Left colon (tissue), 2 donors: ENCODE measurements at regions not wholly inside any gene's neighbourhood (a gene's known extent, or its start where the extent isn't known, plus 50 kb on each side); places are given as distances from the start of the nearest gene placed in this dataset.

Experiments used
- ATAC-seq: fragments of 200-7000 bp; cut with Tn5 transposase; one replicate; pipeline ENCODE4 v1.9.1; 2020; ENCODE audit warnings: mild to moderate bottlenecking, moderate library complexity
- DNase-seq, 2 donors: peaks; one replicate each; pipeline ENCODE4 v3.0.0-alpha.2; 2020
- intact Hi-C, 2 donors: fragments of 100-400 bp; cut with DNase I in 1 of 2; cut with micrococcal nuclease in 1 of 2; formaldehyde crosslinking; loops; one replicate each; pipeline versions ENCODE4 v1.11.2 to v1.14.0; 2022; cut with DNase I, micrococcal nuclease
- donor health status: DM: no; HTN: no; CAD: no.
- donor health status: DM: yes; HTN: yes; CAD: no.

GRCh38 chr18:25962919-25963318, 127.5 kb downstream of the SS18 start:
- no peak for ATAC-seq

GRCh38 chr18:25962176-25962575, 128.2 kb downstream of the SS18 start:
- no peak for ATAC-seq
- intact Hi-C loops: no loop called here
- no peak for DNase-seq

More at GRCh38 chr18:25962919-25963318, 127.5 kb downstream of the SS18 start:
- intact Hi-C loops: no loop called here
- no peak for DNase-seq

GRCh38 chr18:25957017-25957416, 133.4 kb downstream of the SS18 start:
- intact Hi-C loops: no loop called here
- no peak for DNase-seq
- no peak for ATAC-seq

GRCh38 chr18:25953111-25953510, 137.3 kb downstream of the SS18 start:
- DNase-seq: no peak
- ATAC-seq: no peak
- intact Hi-C loops: no loop called here

GRCh38 chr18:25950321-25950720, 140.1 kb downstream of the SS18 start:
- intact Hi-C loops: no loop called here

GRCh38 chr18:25946540-25946939, 143.9 kb downstream of the SS18 start:
- DNase-seq: no peak
- intact Hi-C loops: no loop called here
- ATAC-seq: no peak

More at GRCh38 chr18:25950321-25950720, 140.1 kb downstream of the SS18 start:
- DNase-seq (no peak), ATAC-seq (no peak)

GRCh38 chr18:25935356-25935755, 155.1 kb downstream of the SS18 start:
- no peak for ATAC-seq
- DNase-seq: no peak
- intact Hi-C loops: no loop called here

- intact Hi-C loops: no loop called here
- ATAC-seq (no peak), DNase-seq (no peak)
These were observed 159.3 kb downstream of the SS18 start for GRCh38 chr18:25931126-25931525.

- intact Hi-C loops: no loop called here
- DNase-seq (no peak), ATAC-seq (no peak)
These were observed 160.6 kb downstream of the SS18 start for GRCh38 chr18:25929787-25930186.

GRCh38 chr18:25927830-25928229, 162.6 kb downstream of the SS18 start:
- intact Hi-C loops: no loop called here
- no peak for DNase-seq
- no peak for ATAC-seq

GRCh38 chr18:25923193-25923592, 167.2 kb downstream of the SS18 start:
- DNase-seq (no peak), ATAC-seq (no peak)
- intact Hi-C loops: no loop called here

- ATAC-seq (peak; percentile 66), DNase-seq (peak in 1 of 2 donors; percentile 27)
- intact Hi-C loops: no loop called here
These were observed 168.6 kb downstream of the SS18 start for GRCh38 chr18:25921677-25922421.

- ATAC-seq: no peak
- intact Hi-C loops: no loop called here
- no peak for DNase-seq
These were observed 174.5 kb downstream of the SS18 start for GRCh38 chr18:25915907-25916306.

GRCh38 chr18:25898965-25899364, 191.4 kb downstream of the SS18 start:
- DNase-seq: no peak
- no peak for ATAC-seq
- intact Hi-C loops: loop anchor here in 1 of 2 donors (10.0 kb wide), 1 partner anchor 1014 kb away; no protein-coding TSS in a partner anchor

- ATAC-seq: no peak
- intact Hi-C loops: loop anchor here in 1 of 2 donors (10.0 kb wide), 1 partner anchor 1012 kb away; no protein-coding TSS in a partner anchor
- no peak for DNase-seq
These were observed 193.5 kb downstream of the SS18 start for GRCh38 chr18:25896956-25897355.

- peak in 1 of 2 donors; percentile 26 for DNase-seq
- peak; percentile 64 for ATAC-seq
- intact Hi-C loops: loop anchor here in 1 of 2 donors (10.0 kb wide), 1 partner anchor 1011 kb away; no protein-coding TSS in a partner anchor
These were observed 194.1 kb downstream of the SS18 start for GRCh38 chr18:25896178-25896780.

- no peak for DNase-seq
- ATAC-seq: no peak
- intact Hi-C loops: loop anchor here in 1 of 2 donors (10.0 kb wide), 1 partner anchor 1011 kb away; no protein-coding TSS in a partner anchor
These were observed 194.9 kb downstream of the SS18 start for GRCh38 chr18:25895518-25895917.

GRCh38 chr18:25886283-25886682, 204.1 kb downstream of the SS18 start:
- DNase-seq (no peak), ATAC-seq (no peak)
- intact Hi-C loops: no loop called here

GRCh38 chr18:25883091-25883490, 207.3 kb downstream of the SS18 start:
- ATAC-seq: peak; percentile 96
- no peak for DNase-seq
- intact Hi-C loops: no loop called here

- DNase-seq (no peak), ATAC-seq (no peak)
- intact Hi-C loops: no loop called here
These were observed 209.3 kb downstream of the SS18 start for GRCh38 chr18:25881149-25881548.
